GM23338 (cell line): ENCODE measurements at regions not wholly inside any gene's neighbourhood (a gene's known extent, or its start where the extent isn't known, plus 50 kb on each side); places are given as distances from the start of the nearest gene placed in this dataset.

Experiments
- CREB1 ChIP-seq: fragments of 250-450 bp; sonication (Bioruptor Pico); IDR thresholded peaks from 2 replicates; pipeline ENCODE4 v1.5.0; 2020; ENCODE audit warnings: low read depth, mild to moderate bottlenecking, moderate library complexity
- CTCF ChIP-seq, 2 experiments: fragments of 200-600 bp in 1 of 2; sonication (generic) in 1 of 2; conservative IDR thresholded peaks; 2 replicates each; pipeline versions ENCODE4 v1.5.1 to v1.6.1; 2016 to 2017; ENCODE audit warnings: antibody characterized with exemption in 2 of 2, low read depth in 2 of 2, mild to moderate bottlenecking in 2 of 2, moderate library complexity in 1 of 2
- EZH2 ChIP-seq: fragments of 200-600 bp; sonication (generic); IDR thresholded peaks from one replicate; pipeline ENCODE4 v1.8.0; 2017; ENCODE audit warnings: antibody characterized with exemption, mild to moderate bottlenecking, low read depth; ENCODE audit not compliant: unreplicated experiment
- EZH2phosphoT487 ChIP-seq: fragments of 200-600 bp; sonication (generic); IDR thresholded peaks from one replicate; pipeline ENCODE4 v1.8.1; 2018; ENCODE audit warnings: antibody characterized with exemption; ENCODE audit not compliant: unreplicated experiment
- NANOG ChIP-seq: IDR thresholded peaks from 2 replicates; pipeline ENCODE4 v1.6.1; 2016; ENCODE audit warnings: antibody characterized with exemption, borderline replicate concordance
- POLR2AphosphoS5 ChIP-seq: IDR thresholded peaks from 2 replicates; pipeline ENCODE4 v1.6.1; 2016; ENCODE audit warnings: antibody characterized with exemption, low read depth
- REST ChIP-seq: IDR thresholded peaks from one replicate; pipeline ENCODE4 v1.6.1; 2018; ENCODE audit warnings: antibody characterized with exemption; ENCODE audit not compliant: unreplicated experiment
- ZNF114 ChIP-seq: fragments of 250-450 bp; sonication (Bioruptor Pico); IDR thresholded peaks from 2 replicates; pipeline ENCODE4 v1.5.0; 2020; ENCODE audit warnings: mild to moderate bottlenecking, moderate library complexity

DNA sequence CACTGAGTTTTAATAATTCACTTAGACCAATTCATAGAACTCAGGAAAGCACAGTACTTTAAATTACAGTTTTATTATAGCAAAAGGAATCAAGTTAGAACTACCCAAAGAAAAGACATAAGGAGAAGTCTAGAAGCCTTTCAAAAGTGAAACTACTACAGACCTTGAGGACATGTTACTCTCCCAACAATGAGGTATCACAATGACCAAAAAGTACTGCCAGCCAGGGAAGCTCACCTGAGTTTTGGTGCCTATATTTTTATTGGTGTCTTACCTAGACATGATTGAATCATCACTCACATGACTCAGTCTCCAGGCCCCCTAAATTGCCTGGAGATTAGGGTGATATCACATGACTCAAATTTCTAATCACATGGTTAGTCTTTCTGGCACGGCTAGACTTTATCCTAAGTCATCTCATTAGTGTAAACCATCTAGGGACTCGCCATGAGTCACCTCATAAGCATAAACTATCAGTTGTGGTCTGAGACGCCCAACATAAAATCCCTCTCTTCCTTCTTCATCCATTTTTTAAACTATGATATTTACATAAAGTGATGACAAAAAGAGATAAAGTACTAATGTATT, 372.3 kb downstream of the TMA16 start:
- TF ChIP-seq EZH2phosphoT487 (no peak), CTCF (conservative IDR thresholded peaks at IDR 0.05; ENCODE audit: low read depth in 2 of 2) (no peak), POLR2AphosphoS5 (no peak), REST (no peak), EZH2 (no peak), ZNF114 (no peak), NANOG (no peak), CREB1 (CRISPR knock-in tag) (no peak)
